Pancreas (tissue), 10 donors: ENCODE measurements at regions not wholly inside any gene's neighbourhood (a gene's known extent, or its start where the extent isn't known, plus 50 kb on each side); places are given as distances from the start of the nearest gene placed in this dataset.

Source experiments
- ATAC-seq, 4 donors: fragments of 200-7000 bp; cut with Tn5 transposase; one replicate each; pipeline versions ENCODE4 v1.8.0 to v1.9.1; 2020; ENCODE audit warnings: mild to moderate bottlenecking in 4 of 4, moderate library complexity in 4 of 4
- DNase-seq, 6 donors: peaks; one replicate each; pipeline ENCODE4 v3.0.0-alpha.2; 2020
- FAIRE-seq: peaks from 2 replicates; lab custom pipeline; 2012; peaks lifted over from hg19 to GRCh38; lab: Jason Lieb, UNC
- H3K27ac ChIP-seq, 4 donors: fragments of 200-600 bp; sonication (generic); 1 replicate in 3 of 4; 2 replicates in 1 of 4; pipeline versions ENCODE4 v1.5.0 to v1.8.0; 2020
- H3K27me3 ChIP-seq, 4 donors: fragments of 200-600 bp; one replicate each; pipeline ENCODE4 v1.8.0; 2021
- H3K36me3 ChIP-seq, 3 donors: fragments of 200-600 bp; sonication (generic) in 1 of 3; one replicate each; pipeline versions ENCODE4 v1.5.0 to v1.8.0; 2020 to 2021
- H3K4me1 ChIP-seq, 3 donors: fragments of 200-600 bp; one replicate each; pipeline ENCODE4 v1.8.0; 2021
- H3K4me3 ChIP-seq, 4 donors: fragments of 200-600 bp; sonication (generic) in 2 of 4; one replicate each; pipeline versions ENCODE4 v1.5.0 to v1.8.0; 2020 to 2021
- H3K9me3 ChIP-seq, 4 donors: fragments of 200-600 bp; one replicate each; pipeline ENCODE4 v1.8.0; 2021
- CTCF ChIP-seq, 4 donors: fragments of 200-600 bp; sonication (generic) in 3 of 4; IDR thresholded peaks; one replicate each; pipeline versions ENCODE4 v1.5.0 to v1.8.0; 2021; ENCODE audit warnings: antibody characterized with exemption in 4 of 4
- WGBS, 2 donors: extraction: QIAGEN DNeasy Blood & Tissue Kit; methylation state at CpG; one replicate each; pipeline ENCODE4 v1.1.7; 2013; 5-methylcytosine and 5-hydroxymethylcytosine counted together
- intact Hi-C, 3 donors: fragments of 100-400 bp; cut with DNase I; formaldehyde crosslinking; loops; one replicate each; pipeline versions ENCODE4 v1.11.1 to v1.14.2; 2022
- donor health status: healthy with polysubstance abuse.
- donor health status: DM: no; HTN: no; CAD: no; lungs with moderate emphysema.
- donor health status: DM: no; HTN: no; CAD: no.
- donor health status: control.
- donor health status: control.
- donor health status: Bipolar disorder and iron deficiency.
- donor health status: DM: yes; HTN: yes; CAD: no.
- donor health status: DM: no; HTN: no; CAD: no.
- donor health status: DM: no; HTN: no; CAD: no.
- donor health status: DM: yes; HTN: yes; CAD: no.

- ATAC-seq (no peak), FAIRE-seq (no peak), DNase-seq (no peak)
- intact Hi-C loops = no loop called here
- H3K9me3 ChIP-seq = no peaks in the 10 kb centered on the region
- H3K4me3 ChIP-seq = no peak overlapping the region
- TF ChIP-seq CTCF (IDR thresholded peaks at IDR 0.05) = no peak
- H3K27me3 ChIP-seq = no peaks in the 10 kb centered on the region
- no peaks in the 10 kb centered on the region for H3K4me1 ChIP-seq
- no peaks in the 10 kb centered on the region for H3K36me3 ChIP-seq
- H3K27ac ChIP-seq = no peak overlapping the region
These were observed 237.0 kb downstream of the TBX15 start for GRCh38 chr1:118751166-118751565.

- ATAC-seq (no peak), FAIRE-seq (no peak), DNase-seq (no peak)
- Histone ChIP-seq H3K4me3 (no peak overlapping the region), H3K36me3 (no peaks in the 10 kb centered on the region), H3K27me3 (no peaks in the 10 kb centered on the region), H3K4me1 (no peaks in the 10 kb centered on the region), H3K27ac (no peak overlapping the region), H3K9me3 (no peaks in the 10 kb centered on the region)
- 67 to 75% methylated on average over 1 of the region's 1 CpG for WGBS, 2 donors
- TF ChIP-seq CTCF (IDR thresholded peaks at IDR 0.05) = no peak
- intact Hi-C loops = no loop called here
These were observed 243.7 kb downstream of the TBX15 start for GRCh38 chr1:118744420-118744819.

GRCh38 chr1:118739501-118739900 lies 248.6 kb downstream of the TBX15 start:
- H3K27me3 ChIP-seq = no peaks in the 10 kb centered on the region
- FAIRE-seq (no peak), ATAC-seq (no peak), DNase-seq (no peak)
- no peak overlapping the region for H3K27ac ChIP-seq
- no peaks in the 10 kb centered on the region for H3K36me3 ChIP-seq
- H3K9me3 ChIP-seq = no peaks in the 10 kb centered on the region
- intact Hi-C loops = no loop called here
- no peaks in the 10 kb centered on the region for H3K4me1 ChIP-seq
- WGBS, 2 donors = 42 to 46% methylated on average over 4 of the region's 4 CpGs
- H3K4me3 ChIP-seq = no peak overlapping the region
- no peak for TF ChIP-seq CTCF (IDR thresholded peaks at IDR 0.05)

- no peaks in the 10 kb centered on the region for H3K4me1 ChIP-seq
- H3K36me3 ChIP-seq = no peaks in the 10 kb centered on the region
- WGBS, 2 donors = 88 to 100% methylated on average over 1 of the region's 1 CpG
- H3K27me3 ChIP-seq = no peaks in the 10 kb centered on the region
- ATAC-seq (no peak), FAIRE-seq (no peak), DNase-seq (no peak)
- no peak for TF ChIP-seq CTCF (IDR thresholded peaks at IDR 0.05)
- no peaks in the 10 kb centered on the region for H3K9me3 ChIP-seq
- no peak overlapping the region for H3K4me3 ChIP-seq
- no peak overlapping the region for H3K27ac ChIP-seq
- intact Hi-C loops = no loop called here
These were observed 251.8 kb downstream of the TBX15 start for GRCh38 chr1:118736322-118736721.

- H3K4me3 ChIP-seq = no peak overlapping the region
- no peaks in the 10 kb centered on the region for H3K9me3 ChIP-seq
- no peak for TF ChIP-seq CTCF (IDR thresholded peaks at IDR 0.05)
- FAIRE-seq = no peak
- no peak for DNase-seq
- H3K27me3 ChIP-seq = no peaks in the 10 kb centered on the region
- H3K27ac ChIP-seq = no peak overlapping the region
- ATAC-seq = no peak
- WGBS, 2 donors = 45 to 46% methylated on average over 3 of the region's 3 CpGs
- H3K36me3 ChIP-seq = no peaks in the 10 kb centered on the region
- no peaks in the 10 kb centered on the region for H3K4me1 ChIP-seq
- intact Hi-C loops = no loop called here
These were observed 270.2 kb downstream of the TBX15 start for GRCh38 chr1:118717893-118718292.
